HG02759 (cell line): ENCODE measurements at regions not wholly inside any gene's neighbourhood (a gene's known extent, or its start where the extent isn't known, plus 50 kb on each side); places are given as distances from the start of the nearest gene placed in this dataset.

Experiments used
- ATAC-seq: cut with Tn5 transposase; IDR thresholded peaks from one replicate; pipeline ENCODE4 v1.9.1; 2021; ENCODE audit warnings: mild to moderate bottlenecking, moderate library complexity; ENCODE audit not compliant: unreplicated experiment

GRCh38 chr17:72254808-72255449 lies 134.1 kb downstream of the SOX9 start:
- ATAC-seq: no peak

GRCh38 chr17:72255481-72255880 lies 134.7 kb downstream of the SOX9 start:
- ATAC-seq: no peak

- no peak for ATAC-seq
Observed at GRCh38 chr17:72258711-72259110, 137.9 kb downstream of the SOX9 start.

GRCh38 chr17:72259922-72260321 lies 139.1 kb downstream of the SOX9 start:
- no peak for ATAC-seq

- ATAC-seq: no peak
Observed at GRCh38 chr17:72262766-72263165, 141.9 kb downstream of the SOX9 start.

- ATAC-seq: peak; percentile 61
Observed at GRCh38 chr17:72264682-72265405, 144.0 kb downstream of the SOX9 start.

- ATAC-seq: no peak
Observed at GRCh38 chr17:72266112-72266775, 145.4 kb downstream of the SOX9 start.

- ATAC-seq: no peak
Observed at GRCh38 chr17:72267601-72268000, 146.8 kb downstream of the SOX9 start.

- ATAC-seq: no peak
Observed at GRCh38 chr17:72268431-72268830, 147.6 kb downstream of the SOX9 start.

- ATAC-seq: no peak
Observed at GRCh38 chr17:72270273-72270924, 149.6 kb downstream of the SOX9 start.

- no peak for ATAC-seq
Observed at GRCh38 chr17:72271603-72272002, 150.8 kb downstream of the SOX9 start.

- ATAC-seq: no peak
Observed at GRCh38 chr17:72273289-72274056, 152.7 kb downstream of the SOX9 start.

GRCh38 chr17:72274614-72275013 lies 153.8 kb downstream of the SOX9 start:
- ATAC-seq: no peak

- ATAC-seq: no peak
Observed at GRCh38 chr17:72280881-72281280, 160.1 kb downstream of the SOX9 start.

- ATAC-seq: no peak
Observed at GRCh38 chr17:72282439-72283029, 161.7 kb downstream of the SOX9 start.

GRCh38 chr17:72284806-72285205 lies 164.0 kb downstream of the SOX9 start:
- ATAC-seq: no peak

GRCh38 chr17:72287586-72287985 lies 166.8 kb downstream of the SOX9 start:
- ATAC-seq: no peak

- ATAC-seq: no peak
Observed at GRCh38 chr17:72294487-72294893, 173.7 kb downstream of the SOX9 start.

GRCh38 chr17:72295916-72296315 lies 175.1 kb downstream of the SOX9 start:
- ATAC-seq: no peak

- no peak for ATAC-seq
Observed at GRCh38 chr17:72296456-72296855, 175.6 kb downstream of the SOX9 start.
